AG08396 (cell line): ENCODE measurements at regions not wholly inside any gene's neighbourhood (a gene's known extent, or its start where the extent isn't known, plus 50 kb on each side); places are given as distances from the start of the nearest gene placed in this dataset.

Experiments
- DNase-seq: peaks from one replicate; pipeline ENCODE4 v3.0.0; 2012; ENCODE audit warnings: low spot score, mixed read lengths

- peak; percentile 1 for DNase-seq
These were observed 96.8 kb downstream of the SNRPN start for GRCh38 chr15:25051399-25052154.

GRCh38 chr15:25052191-25052999 is 97.6 kb downstream of the SNRPN start:
- no peak for DNase-seq

GRCh38 chr15:25053000-25053815 is 98.4 kb downstream of the SNRPN start:
- DNase-seq = no peak

- peak; percentile 1 for DNase-seq
These were observed 99.5 kb downstream of the SNRPN start for GRCh38 chr15:25054329-25054728.

- no peak for DNase-seq
These were observed 100.2 kb downstream of the SNRPN start for GRCh38 chr15:25054943-25055342.

- DNase-seq = peak; percentile 1
These were observed 100.7 kb downstream of the SNRPN start for GRCh38 chr15:25055356-25056068.

- DNase-seq = peak; percentile 1
These were observed 102.0 kb downstream of the SNRPN start for GRCh38 chr15:25056484-25057425.

GRCh38 chr15:25057574-25057973 is 102.8 kb downstream of the SNRPN start:
- peak; percentile 1 for DNase-seq

GRCh38 chr15:25058080-25058785 is 103.4 kb downstream of the SNRPN start:
- peak; percentile 1 for DNase-seq

GRCh38 chr15:25059698-25060471 is 105.1 kb downstream of the SNRPN start:
- DNase-seq = no peak

GRCh38 chr15:25060472-25060803 is 105.7 kb downstream of the SNRPN start:
- no peak for DNase-seq

GRCh38 chr15:25060996-25061620 is 106.3 kb downstream of the SNRPN start:
- no peak for DNase-seq

- no peak for DNase-seq
These were observed 107.2 kb downstream of the SNRPN start for GRCh38 chr15:25061808-25062550.

GRCh38 chr15:25062551-25063430 is 108.0 kb downstream of the SNRPN start:
- DNase-seq = no peak

GRCh38 chr15:25065286-25065685 is 110.5 kb downstream of the SNRPN start:
- no peak for DNase-seq

- DNase-seq = no peak
These were observed 111.1 kb downstream of the SNRPN start for GRCh38 chr15:25065876-25066275.

GRCh38 chr15:25066708-25067107 is 111.9 kb downstream of the SNRPN start:
- DNase-seq = no peak
